ENCODE measurements at regions not wholly inside any gene's neighbourhood (a gene's known extent, or its start where the extent isn't known, plus 50 kb on each side); places are given as distances from the start of the nearest gene placed in this dataset.

DNA sequence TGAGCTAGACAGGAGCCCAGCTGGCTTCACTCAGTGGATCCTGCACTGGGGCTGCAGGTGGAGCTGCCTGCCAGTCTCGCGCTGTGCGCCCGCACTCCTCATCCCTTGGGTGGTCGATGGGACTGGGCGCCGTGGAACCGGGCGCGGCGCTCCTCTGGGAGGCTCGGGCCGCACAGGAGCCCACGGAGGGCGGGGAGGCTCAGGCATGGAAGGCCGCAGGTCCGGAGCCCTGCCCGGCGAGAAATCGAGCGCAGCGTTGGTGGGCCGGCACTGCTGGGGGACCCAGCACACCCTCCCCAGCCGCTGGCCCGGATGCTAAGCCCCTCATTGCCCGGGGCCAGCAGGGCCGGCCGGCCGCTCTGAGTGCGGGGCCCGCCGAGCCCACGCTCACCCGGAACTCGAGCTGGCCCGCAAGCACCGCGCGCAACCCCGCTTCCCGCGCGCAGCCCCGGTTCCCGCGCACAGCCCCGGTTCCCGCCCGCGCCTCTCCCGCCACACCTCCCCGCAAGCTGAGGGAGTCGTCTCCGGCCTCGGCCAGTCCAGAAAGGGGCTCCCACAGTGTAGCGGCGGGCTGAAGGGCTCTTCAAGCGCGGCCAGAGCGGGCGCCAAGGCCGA, 1130.5 kb upstream of the FLRT2 start:
- no peaks in the 10 kb centered on the region for H3K36me3 ChIP-seq
- intact Hi-C loops (cut with DNase I): no loop called here
- H3K9me3 ChIP-seq: no peaks in the 10 kb centered on the region
- 96 to 97% (median 97%) methylated on average over 62 of the region's 62 CpGs for WGBS, 3 donors
- no peak overlapping the region for H3K27ac ChIP-seq
- no peaks in the 10 kb centered on the region for H3K27me3 ChIP-seq
- no peaks in the 10 kb centered on the region for H3K4me1 ChIP-seq (ENCODE audit: insufficient read depth)
- no peak overlapping the region for H3K4me3 ChIP-seq
- DNase-seq: no peak
- TF ChIP-seq EP300 (IDR thresholded peaks at IDR 0.05) (no peak), POLR2A (IDR thresholded peaks at IDR 0.05) (no peak)
- TF ChIP-seq, protein P1, sequence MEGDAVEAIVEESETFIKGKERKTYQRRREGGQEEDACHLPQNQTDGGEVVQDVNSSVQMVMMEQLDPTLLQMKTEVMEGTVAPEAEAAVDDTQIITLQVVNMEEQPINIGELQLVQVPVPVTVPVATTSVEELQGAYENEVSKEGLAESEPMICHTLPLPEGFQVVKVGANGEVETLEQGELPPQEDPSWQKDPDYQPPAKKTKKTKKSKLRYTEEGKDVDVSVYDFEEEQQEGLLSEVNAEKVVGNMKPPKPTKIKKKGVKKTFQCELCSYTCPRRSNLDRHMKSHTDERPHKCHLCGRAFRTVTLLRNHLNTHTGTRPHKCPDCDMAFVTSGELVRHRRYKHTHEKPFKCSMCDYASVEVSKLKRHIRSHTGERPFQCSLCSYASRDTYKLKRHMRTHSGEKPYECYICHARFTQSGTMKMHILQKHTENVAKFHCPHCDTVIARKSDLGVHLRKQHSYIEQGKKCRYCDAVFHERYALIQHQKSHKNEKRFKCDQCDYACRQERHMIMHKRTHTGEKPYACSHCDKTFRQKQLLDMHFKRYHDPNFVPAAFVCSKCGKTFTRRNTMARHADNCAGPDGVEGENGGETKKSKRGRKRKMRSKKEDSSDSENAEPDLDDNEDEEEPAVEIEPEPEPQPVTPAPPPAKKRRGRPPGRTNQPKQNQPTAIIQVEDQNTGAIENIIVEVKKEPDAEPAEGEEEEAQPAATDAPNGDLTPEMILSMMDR (IDR thresholded peaks at IDR 0.05): no peak

DNA sequence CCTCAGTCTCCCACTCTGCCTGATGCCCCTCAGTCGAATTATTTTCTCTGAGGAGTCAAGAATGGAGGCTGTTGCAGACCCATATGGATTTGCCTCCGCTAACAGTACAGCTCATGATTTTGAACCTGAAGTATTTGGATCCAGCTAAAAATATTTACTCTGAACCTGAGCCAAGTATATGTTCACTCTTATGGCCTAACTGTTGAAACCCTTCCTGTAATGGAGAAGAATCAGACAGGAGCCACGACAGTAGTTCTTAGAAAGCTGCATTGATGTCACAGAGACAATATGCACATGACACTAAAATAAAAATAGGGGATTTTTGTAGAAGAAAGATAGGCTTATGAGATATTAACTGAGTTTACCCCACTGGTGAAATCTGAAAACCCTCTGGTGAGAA, 1128.3 kb upstream of the FLRT2 start:
- Histone ChIP-seq H3K36me3 (no peaks in the 10 kb centered on the region), H3K27me3 (no peaks in the 10 kb centered on the region), H3K4me3 (no peak overlapping the region), H3K9me3 (no peaks in the 10 kb centered on the region), H3K27ac (no peak overlapping the region), H3K4me1 (ENCODE audit: insufficient read depth) (no peaks in the 10 kb centered on the region)
- WGBS, 3 donors: 84 to 94% (median 91%) methylated on average over 3 of the region's 3 CpGs
- TF ChIP-seq POLR2A (IDR thresholded peaks at IDR 0.05) (no peak), EP300 (IDR thresholded peaks at IDR 0.05) (no peak)
- TF ChIP-seq, protein P1 (IDR thresholded peaks at IDR 0.05): no peak
- intact Hi-C loops (cut with DNase I): no loop called here
- no peak for DNase-seq

DNA sequence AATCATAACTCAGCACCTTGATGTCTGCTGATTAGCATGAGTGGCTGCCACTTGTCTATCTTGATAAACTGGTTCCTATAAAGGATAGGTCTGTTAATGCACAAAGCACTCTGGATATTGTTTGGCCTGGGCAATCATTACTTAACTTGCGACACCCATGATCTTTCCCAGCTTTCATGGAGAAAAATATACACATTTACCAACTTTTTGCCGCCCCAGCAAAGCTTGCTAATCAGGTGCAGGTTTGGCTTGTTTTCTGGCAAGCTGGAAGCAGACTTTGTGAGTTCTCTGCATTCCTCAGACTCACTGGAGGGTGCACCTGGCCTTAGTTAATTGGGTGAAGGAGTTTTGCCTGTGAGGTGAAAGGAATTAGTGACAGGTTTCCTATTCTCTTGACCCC, 1126.4 kb upstream of the FLRT2 start:
- Histone ChIP-seq H3K27me3 (no peaks in the 10 kb centered on the region), H3K4me1 (ENCODE audit: insufficient read depth) (no peaks in the 10 kb centered on the region), H3K4me3 (no peak overlapping the region), H3K27ac (no peak overlapping the region), H3K9me3 (no peaks in the 10 kb centered on the region), H3K36me3 (no peaks in the 10 kb centered on the region)
- TF ChIP-seq EP300 (IDR thresholded peaks at IDR 0.05) (no peak), POLR2A (IDR thresholded peaks at IDR 0.05) (no peak)
- TF ChIP-seq, protein P1 (IDR thresholded peaks at IDR 0.05): no peak
- 81 to 98% (median 94%) methylated on average over 2 of the region's 2 CpGs for WGBS, 3 donors
- DNase-seq: no peak
- intact Hi-C loops (cut with DNase I): no loop called here

DNA sequence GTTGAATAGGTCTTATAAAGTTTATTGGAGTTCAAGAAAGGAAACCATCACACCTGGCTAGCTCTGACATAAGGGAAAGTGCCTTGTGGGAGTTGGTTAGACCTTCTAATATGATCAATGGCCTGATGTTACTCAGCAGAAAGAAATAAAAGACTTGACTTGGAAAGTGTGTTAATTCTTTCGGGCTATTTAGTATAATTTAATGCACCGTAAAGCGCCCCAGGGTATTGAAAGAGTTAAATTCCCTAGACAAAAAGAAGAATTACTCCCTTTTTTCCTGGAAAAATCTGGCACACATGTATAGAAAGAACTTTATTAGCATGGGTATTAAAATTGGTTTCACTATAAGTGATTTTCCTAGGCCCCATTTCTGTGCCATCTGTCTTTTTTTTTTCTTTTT, 1125.7 kb upstream of the FLRT2 start:
- no peaks in the 10 kb centered on the region for H3K36me3 ChIP-seq
- intact Hi-C loops (cut with DNase I): no loop called here
- H3K27me3 ChIP-seq: no peaks in the 10 kb centered on the region
- no peak overlapping the region for H3K4me3 ChIP-seq
- no peaks in the 10 kb centered on the region for H3K4me1 ChIP-seq (ENCODE audit: insufficient read depth)
- no peak for TF ChIP-seq EP300 (IDR thresholded peaks at IDR 0.05)
- TF ChIP-seq, protein P1 (IDR thresholded peaks at IDR 0.05): no peak
- TF ChIP-seq POLR2A (IDR thresholded peaks at IDR 0.05): no peak
- no peak overlapping the region for H3K27ac ChIP-seq
- 97 to 98% (median 97%) methylated on average over 3 of the region's 3 CpGs for WGBS, 3 donors
- H3K9me3 ChIP-seq: no peaks in the 10 kb centered on the region
- no peak for DNase-seq

Data from ovary (tissue), 7 donors.